NT2/D1 (cell line): ENCODE measurements at regions not wholly inside any gene's neighbourhood (a gene's known extent, or its start where the extent isn't known, plus 50 kb on each side); places are given as distances from the start of the nearest gene placed in this dataset.

ENCODE experiments used
- SUZ12 ChIP-seq: IDR thresholded peaks from 2 replicates; pipeline ENCODE4 v1.6.1; 2011; ENCODE audit not compliant: insufficient read length, insufficient read depth; ENCODE audit errors: extremely low read depth
- YY1 ChIP-seq: IDR thresholded peaks from 2 replicates; pipeline ENCODE4 v1.6.1; 2011; ENCODE audit not compliant: insufficient read length, insufficient read depth
- ZNF274 ChIP-seq: IDR thresholded peaks from 2 replicates; pipeline ENCODE4 v1.6.1; 2011; ENCODE audit warnings: mild to moderate bottlenecking, low read depth, low read length

- no peak for TF ChIP-seq YY1
- no peak for TF ChIP-seq ZNF274
- TF ChIP-seq SUZ12 = no peak
Observed at GRCh38 chr6:63023726-63024125, 187.5 kb upstream of the FKBP1C start.
